ENCODE measurements at regions not wholly inside any gene's neighbourhood (a gene's known extent, or its start where the extent isn't known, plus 50 kb on each side); places are given as distances from the start of the nearest gene placed in this dataset.

GRCh38 chr16:85453703-85454102 is 159.4 kb upstream of the GSE1 start:
- H3K4me1 Mint-ChIP-seq: peaks cover 0 to 15% (median 2%) of the 10 kb centered on the region in 4 donors
- H3K27ac ChIP-seq (ENCODE audit: insufficient read depth, low read length, poor library complexity, severe bottlenecking): no peak overlapping the region
- H3K36me3 Mint-ChIP-seq: no peaks in the 10 kb centered on the region
- no peak overlapping the region for H3K4me3 Mint-ChIP-seq
- H3K27me3 ChIP-seq (ENCODE audit: control insufficient read depth, insufficient read depth, low read length): no peaks in the 10 kb centered on the region
- H3K4me1 ChIP-seq (ENCODE audit: control insufficient read depth, insufficient read depth, low read length, poor library complexity, severe bottlenecking): peaks cover 11% of the 10 kb centered on the region
- no peak for ATAC-seq (ENCODE audit: low read depth in 2 of 2)
- H3K9me3 Mint-ChIP-seq: no peaks in the 10 kb centered on the region
- H3K27me3 Mint-ChIP-seq: no peaks in the 10 kb centered on the region
- H3K27ac Mint-ChIP-seq: no peak overlapping the region
- no peaks in the 10 kb centered on the region for H3K9me3 ChIP-seq (ENCODE audit: control insufficient read depth in 2 of 2, low read length in 2 of 2)
- H3K36me3 ChIP-seq (ENCODE audit: control insufficient read depth, insufficient read depth, low read length): no peaks in the 10 kb centered on the region
- no peak overlapping the region for H3K4me3 ChIP-seq (ENCODE audit: low read depth, low read length)
- no peak for DNase-seq

- Mint-ChIP-seq H3K9me3 (no peaks in the 10 kb centered on the region), H3K27me3 (no peaks in the 10 kb centered on the region), H3K36me3 (no peaks in the 10 kb centered on the region), H3K4me1 (peaks cover 0 to 9% (median under 1%) of the 10 kb centered on the region in 4 donors), H3K4me3 (no peak overlapping the region), H3K27ac (no peak overlapping the region)
- H3K36me3 ChIP-seq (ENCODE audit: control insufficient read depth, insufficient read depth, low read length): no peaks in the 10 kb centered on the region
- no peak overlapping the region for H3K27ac ChIP-seq (ENCODE audit: insufficient read depth, low read length, poor library complexity, severe bottlenecking)
- H3K4me3 ChIP-seq (ENCODE audit: low read depth, low read length): no peak overlapping the region
- no peaks in the 10 kb centered on the region for H3K9me3 ChIP-seq (ENCODE audit: control insufficient read depth in 2 of 2, low read length in 2 of 2)
- DNase-seq (no peak), ATAC-seq (ENCODE audit: low read depth in 2 of 2) (no peak)
- H3K27me3 ChIP-seq (ENCODE audit: control insufficient read depth, insufficient read depth, low read length): no peaks in the 10 kb centered on the region
- peaks cover 5% of the 10 kb centered on the region for H3K4me1 ChIP-seq (ENCODE audit: control insufficient read depth, insufficient read depth, low read length, poor library complexity, severe bottlenecking)
These were observed 158.8 kb upstream of the GSE1 start for GRCh38 chr16:85454171-85454872.

- peaks cover 0 to 3% (median 0%) of the 10 kb centered on the region in 4 donors for H3K4me1 Mint-ChIP-seq
- H3K9me3 Mint-ChIP-seq: no peaks in the 10 kb centered on the region
- no peak overlapping the region for H3K27ac ChIP-seq (ENCODE audit: insufficient read depth, low read length, poor library complexity, severe bottlenecking)
- DNase-seq (no peak), ATAC-seq (ENCODE audit: low read depth in 2 of 2) (no peak)
- H3K4me3 Mint-ChIP-seq: no peak overlapping the region
- H3K36me3 Mint-ChIP-seq: no peaks in the 10 kb centered on the region
- no peaks in the 10 kb centered on the region for H3K4me1 ChIP-seq (ENCODE audit: control insufficient read depth, insufficient read depth, low read length, poor library complexity, severe bottlenecking)
- peaks cover 8% of the 10 kb centered on the region for H3K27me3 Mint-ChIP-seq
- H3K9me3 ChIP-seq (ENCODE audit: control insufficient read depth in 2 of 2, low read length in 2 of 2): no peaks in the 10 kb centered on the region
- H3K27me3 ChIP-seq (ENCODE audit: control insufficient read depth, insufficient read depth, low read length): no peaks in the 10 kb centered on the region
- H3K4me3 ChIP-seq (ENCODE audit: low read depth, low read length): no peak overlapping the region
- no peaks in the 10 kb centered on the region for H3K36me3 ChIP-seq (ENCODE audit: control insufficient read depth, insufficient read depth, low read length)
- H3K27ac Mint-ChIP-seq: no peak overlapping the region
These were observed 157.6 kb upstream of the GSE1 start for GRCh38 chr16:85455534-85455933.

GRCh38 chr16:85457366-85457765 is 155.8 kb upstream of the GSE1 start:
- Mint-ChIP-seq H3K4me3 (no peak overlapping the region), H3K4me1 (peaks cover 0 to 7% (median under 1%) of the 10 kb centered on the region in 4 donors), H3K27ac (no peak overlapping the region), H3K27me3 (peaks cover 22% of the 10 kb centered on the region), H3K9me3 (no peaks in the 10 kb centered on the region), H3K36me3 (no peaks in the 10 kb centered on the region)
- Histone ChIP-seq H3K4me3 (ENCODE audit: low read depth, low read length) (no peak overlapping the region), H3K36me3 (ENCODE audit: control insufficient read depth, insufficient read depth, low read length) (no peaks in the 10 kb centered on the region), H3K27me3 (ENCODE audit: control insufficient read depth, insufficient read depth, low read length) (no peaks in the 10 kb centered on the region), H3K27ac (ENCODE audit: insufficient read depth, low read length, poor library complexity, severe bottlenecking) (no peak overlapping the region), H3K4me1 (ENCODE audit: control insufficient read depth, insufficient read depth, low read length, poor library complexity, severe bottlenecking) (peaks cover 8% of the 10 kb centered on the region), H3K9me3 (ENCODE audit: control insufficient read depth in 2 of 2, low read length in 2 of 2) (no peaks in the 10 kb centered on the region)
- ATAC-seq (ENCODE audit: low read depth in 2 of 2) (no peak), DNase-seq (no peak)

GRCh38 chr16:85458968-85459367 is 154.2 kb upstream of the GSE1 start:
- no peaks in the 10 kb centered on the region for H3K27me3 ChIP-seq (ENCODE audit: control insufficient read depth, insufficient read depth, low read length)
- no peaks in the 10 kb centered on the region for H3K36me3 ChIP-seq (ENCODE audit: control insufficient read depth, insufficient read depth, low read length)
- Mint-ChIP-seq H3K4me1 (peaks cover 0 to 8% (median 1%) of the 10 kb centered on the region in 4 donors), H3K4me3 (no peak overlapping the region), H3K9me3 (no peaks in the 10 kb centered on the region), H3K27me3 (peaks cover 25% of the 10 kb centered on the region), H3K36me3 (no peaks in the 10 kb centered on the region), H3K27ac (no peak overlapping the region)
- H3K4me3 ChIP-seq (ENCODE audit: low read depth, low read length): no peak overlapping the region
- ATAC-seq (ENCODE audit: low read depth in 2 of 2) (no peak), DNase-seq (no peak)
- no peaks in the 10 kb centered on the region for H3K9me3 ChIP-seq (ENCODE audit: control insufficient read depth in 2 of 2, low read length in 2 of 2)
- no peak overlapping the region for H3K27ac ChIP-seq (ENCODE audit: insufficient read depth, low read length, poor library complexity, severe bottlenecking)
- peaks cover 8% of the 10 kb centered on the region for H3K4me1 ChIP-seq (ENCODE audit: control insufficient read depth, insufficient read depth, low read length, poor library complexity, severe bottlenecking)

- Mint-ChIP-seq H3K27ac (no peak overlapping the region), H3K4me3 (no peak overlapping the region), H3K36me3 (no peaks in the 10 kb centered on the region), H3K4me1 (peaks cover 0 to 8% (median 1%) of the 10 kb centered on the region in 4 donors), H3K27me3 (peaks cover 29% of the 10 kb centered on the region), H3K9me3 (no peaks in the 10 kb centered on the region)
- Histone ChIP-seq H3K9me3 (ENCODE audit: control insufficient read depth in 2 of 2, low read length in 2 of 2) (no peaks in the 10 kb centered on the region), H3K36me3 (ENCODE audit: control insufficient read depth, insufficient read depth, low read length) (no peaks in the 10 kb centered on the region), H3K4me3 (ENCODE audit: low read depth, low read length) (no peak overlapping the region), H3K4me1 (ENCODE audit: control insufficient read depth, insufficient read depth, low read length, poor library complexity, severe bottlenecking) (peaks cover 8% of the 10 kb centered on the region), H3K27ac (ENCODE audit: insufficient read depth, low read length, poor library complexity, severe bottlenecking) (no peak overlapping the region), H3K27me3 (ENCODE audit: control insufficient read depth, insufficient read depth, low read length) (no peaks in the 10 kb centered on the region)
- ATAC-seq (ENCODE audit: low read depth in 2 of 2): no peak
- no peak for DNase-seq
These were observed 153.4 kb upstream of the GSE1 start for GRCh38 chr16:85459529-85460251.

- H3K9me3 ChIP-seq (ENCODE audit: control insufficient read depth in 2 of 2, low read length in 2 of 2): no peaks in the 10 kb centered on the region
- Mint-ChIP-seq H3K4me1 (peaks cover 0 to 9% (median 1%) of the 10 kb centered on the region in 4 donors), H3K36me3 (no peaks in the 10 kb centered on the region), H3K9me3 (no peaks in the 10 kb centered on the region), H3K4me3 (peak overlapping the region in 2 of 4 donors; percentile 7 to 36), H3K27ac (peak overlapping the region in 1 of 3 donors; percentile 90), H3K27me3 (peaks cover 35% of the 10 kb centered on the region)
- H3K36me3 ChIP-seq (ENCODE audit: control insufficient read depth, insufficient read depth, low read length): no peaks in the 10 kb centered on the region
- no peak for DNase-seq
- H3K4me3 ChIP-seq (ENCODE audit: low read depth, low read length): no peak overlapping the region
- H3K27ac ChIP-seq (ENCODE audit: insufficient read depth, low read length, poor library complexity, severe bottlenecking): no peak overlapping the region
- peaks cover 8% of the 10 kb centered on the region for H3K4me1 ChIP-seq (ENCODE audit: control insufficient read depth, insufficient read depth, low read length, poor library complexity, severe bottlenecking)
- no peak for ATAC-seq (ENCODE audit: low read depth in 2 of 2)
- H3K27me3 ChIP-seq (ENCODE audit: control insufficient read depth, insufficient read depth, low read length): no peaks in the 10 kb centered on the region
These were observed 152.7 kb upstream of the GSE1 start for GRCh38 chr16:85460252-85461021.

All from CD4-positive, CD25-positive, alpha-beta regulatory T cell (primary cell).